K562 (cell line): ENCODE measurements at regions not wholly inside any gene's neighbourhood (a gene's known extent, or its start where the extent isn't known, plus 50 kb on each side); places are given as distances from the start of the nearest gene placed in this dataset.
A peak's percentile ranks its signal among the peaks of the same experiment; 100 is the strongest.

ENCODE experiments used
- ATAC-seq: fragments of 200-7000 bp; cut with Tn5 transposase; 3 replicates; pipeline ENCODE4 v1.9.1; 2020; ENCODE audit warnings: moderate library complexity
- BruUV-seq: library from RNA; stranded (reverse); fragments of 400-500 nt; replicated peaks from 2 replicates; lab custom pipeline; 2021; lab: Mats Ljungman, UMichigan
- CTCF ChIA-PET: fragments of 300-600 bp; formaldehyde crosslinking; extraction: SDS; loops from one replicate; lab custom pipeline; 2021; ENCODE audit warnings: low intra/inter-chr PET ratio; lab: Yijun Ruan, JAX
- POLR2A ChIA-PET: fragments of 300-600, 350-650 bp; sonication (Branson Sonifier 250); formaldehyde crosslinking; extraction: SDS; loops from one replicate; lab custom pipeline; 2021; ENCODE audit warnings: antibody characterized with exemption, inconsistent platforms; lab: Yijun Ruan, JAX
- DNase-seq, 4 experiments: peaks; one replicate each; pipeline versions ENCODE4 v3.0.0 to v3.0.0-alpha.2; 2011 to 2018; ENCODE audit warnings: low spot score in 3 of 4, mixed read lengths in 3 of 4; ENCODE audit errors: extremely low read depth in 1 of 4
- FAIRE-seq: peaks from 2 replicates; lab custom pipeline; 2011; peaks lifted over from hg19 to GRCh38; lab: Jason Lieb, UNC
- H2AFZ ChIP-seq: 2 replicates; pipeline ENCODE4 v1.6.0; 2011; ENCODE audit warnings: low read depth, low read length, control low read depth, inconsistent platforms
- H3K27ac ChIP-seq: fragments of 200-600 bp; 3 replicates; pipeline ENCODE4 v1.8.0; 2011; ENCODE audit warnings: low read depth, mild to moderate bottlenecking, control low read depth, inconsistent platforms, low read length, moderate library complexity, mixed read lengths; ENCODE audit errors: extremely low read depth
- H3K27me3 ChIP-seq, 2 experiments: fragments of 300-600 bp in 1 of 2; 2 replicates in 1 of 2; 3 replicates in 1 of 2; pipeline versions ENCODE4 v1.6.0 to v1.8.0; 2011; ENCODE audit warnings: inconsistent platforms in 2 of 2, low read length in 2 of 2, mild to moderate bottlenecking in 1 of 2, mixed read lengths in 1 of 2, moderate library complexity in 1 of 2; ENCODE audit not compliant: control insufficient read depth in 2 of 2, insufficient read depth in 2 of 2
- H3K36me3 ChIP-seq: fragments of 300-600 bp; 3 replicates; pipeline ENCODE4 v1.8.0; 2011; ENCODE audit warnings: mild to moderate bottlenecking, low read length, inconsistent platforms; ENCODE audit not compliant: control insufficient read depth, insufficient read depth
- H3K4me1 ChIP-seq, 2 experiments: fragments of 200-600 bp in 1 of 2; replicated peaks in 1 of 2; 2 replicates in 1 of 2; 3 replicates in 1 of 2; pipeline versions ENCODE4 v1.5.1 to v1.8.0; 2011; ENCODE audit warnings: inconsistent platforms in 2 of 2, low read length in 2 of 2, mild to moderate bottlenecking in 1 of 2, mixed read lengths in 1 of 2, moderate library complexity in 1 of 2; ENCODE audit not compliant: control insufficient read depth in 2 of 2, insufficient read depth in 2 of 2
- H3K4me2 ChIP-seq: 2 replicates; pipeline ENCODE4 v1.6.1; 2011; ENCODE audit warnings: low read length, control low read depth, inconsistent platforms, mixed read lengths; ENCODE audit not compliant: insufficient read depth
- H3K4me3 ChIP-seq: fragments of 200-600 bp; sonication (generic), shearing (Covaris generic); 2 replicates; pipeline ENCODE4 v1.5.1; 2016; ENCODE audit warnings: control low read depth, inconsistent platforms
- H3K79me2 ChIP-seq: fragments of 200-600 bp; 3 replicates; pipeline ENCODE4 v1.8.0; 2011; ENCODE audit warnings: low read length, inconsistent platforms; ENCODE audit not compliant: control insufficient read depth, insufficient read depth
- H3K9ac ChIP-seq, 2 experiments: 2 replicates each; pipeline versions ENCODE4 v1.6.0 to v1.6.1; 2011; ENCODE audit warnings: low read depth in 2 of 2, low read length in 2 of 2, control low read depth in 1 of 2, inconsistent platforms in 1 of 2, mild to moderate bottlenecking in 1 of 2, mixed read lengths in 1 of 2; ENCODE audit not compliant: insufficient read depth in 1 of 2
- H3K9me1 ChIP-seq: one replicate; pipeline ENCODE4 v1.6.0; 2011; ENCODE audit warnings: inconsistent platforms, mild to moderate bottlenecking, low read length, moderate library complexity; ENCODE audit not compliant: control insufficient read depth, insufficient read depth
- H3K9me3 ChIP-seq: replicated peaks from 2 replicates; pipeline ENCODE4 v1.5.1; 2011; ENCODE audit warnings: low read depth, low read length, inconsistent platforms; ENCODE audit not compliant: control insufficient read depth, insufficient read depth
- H4K20me1 ChIP-seq: replicated peaks from 2 replicates; pipeline ENCODE4 v1.6.1; 2011; ENCODE audit warnings: low read length, inconsistent platforms, mixed read lengths; ENCODE audit not compliant: control insufficient read depth, insufficient read depth
- CBX5 ChIP-seq: IDR thresholded peaks from 2 replicates; pipeline ENCODE4 v1.6.1; 2014; ENCODE audit warnings: low read depth, borderline replicate concordance
- CHD2 ChIP-seq: IDR thresholded peaks from 2 replicates; pipeline ENCODE4 v1.6.1; 2011; ENCODE audit warnings: low read depth, low read length
- KAT8 ChIP-seq: fragments of 450-650 bp; IDR thresholded peaks from 2 replicates; pipeline ENCODE4 v1.6.1; 2016; ENCODE audit warnings: low read depth, mild to moderate bottlenecking
- MEF2A ChIP-seq: IDR thresholded peaks from 2 replicates; pipeline ENCODE4 v1.6.1; 2011; ENCODE audit warnings: low read depth, mild to moderate bottlenecking, low read length, moderate library complexity; ENCODE audit not compliant: control insufficient read depth
- MYBL2 ChIP-seq, 2 experiments: fragments of 450-650 bp in 1 of 2; sonication (generic) in 1 of 2; formaldehyde crosslinking in 1 of 2; IDR thresholded peaks; 2 replicates each; pipeline versions ENCODE4 v1.6.1 to v1.8.1; 2017 to 2022; ENCODE audit warnings: borderline replicate concordance in 1 of 2, inconsistent platforms in 1 of 2, low read depth in 1 of 2, mild to moderate bottlenecking in 1 of 2, missing genetic modification reagents in 1 of 2, moderate library complexity in 1 of 2
- NFIC ChIP-seq: fragments of 450-650 bp; IDR thresholded peaks from 2 replicates; pipeline ENCODE4 v1.6.1; 2017; ENCODE audit warnings: mild to moderate bottlenecking, inconsistent platforms
- NFIX ChIP-seq: fragments of 250-450 bp; sonication (Bioruptor Pico); IDR thresholded peaks from 2 replicates; pipeline ENCODE4 v1.4.0; 2020; ENCODE audit warnings: low read depth, mild to moderate bottlenecking, moderate library complexity
- PPARD ChIP-seq: fragments of 250-450 bp; sonication (Bioruptor Pico); IDR thresholded peaks from 2 replicates; pipeline ENCODE4 v1.8.0; 2022; ENCODE audit warnings: inconsistent platforms, mild to moderate bottlenecking, moderate library complexity
- XRCC4 ChIP-seq: IDR thresholded peaks from one replicate; pipeline ENCODE4 v1.6.1; 2011; ENCODE audit not compliant: insufficient read depth, insufficient read length; ENCODE audit errors: extremely low read depth
- ZNF444 ChIP-seq: fragments of 250-450 bp; sonication (Bioruptor Pico); IDR thresholded peaks from 2 replicates; pipeline ENCODE4 v1.4.0; 2020; ENCODE audit warnings: mild to moderate bottlenecking, moderate library complexity
- WGBS: fragments of 100-300 bp; shearing (Covaris generic); methylation state at CpG from one replicate; pipeline ENCODE4 v1.1.6; 2016; ENCODE audit warnings: low coverage, mixed read lengths; ENCODE audit not compliant: insufficient coverage; ENCODE audit errors: missing lambda C conversion rate; 5-methylcytosine and 5-hydroxymethylcytosine counted together
- in situ Hi-C: fragments of 300-500 bp; cut with MboI; formaldehyde crosslinking; loops from 4 replicates; pipeline ENCODE4 v1.15.0; 2018; ENCODE audit warnings: inconsistent platforms, mixed read lengths
- intact Hi-C: fragments of 100-400 bp; cut with micrococcal nuclease; formaldehyde crosslinking; loops from 2 replicates; pipeline ENCODE4 v1.14.2; 2022
- TF ChIP-seq, protein P1 (sequence below): fragments of 250-450 bp; sonication (Bioruptor Pico); IDR thresholded peaks from 2 replicates; pipeline ENCODE4 v1.8.0; 2021; ENCODE audit warnings: moderate library complexity, mild to moderate bottlenecking, inconsistent platforms
- TF ChIP-seq, protein P2 (sequence below): fragments of 250-450 bp; sonication (Bioruptor Pico); IDR thresholded peaks from 2 replicates; pipeline ENCODE4 v1.5.0; 2022; ENCODE audit warnings: mild to moderate bottlenecking
- TF ChIP-seq, protein P3 (sequence below): fragments of 150-350 bp; conservative IDR thresholded peaks from 2 replicates; pipeline ENCODE4 v1.6.1; 2014; ENCODE audit warnings: low read length

DNA sequence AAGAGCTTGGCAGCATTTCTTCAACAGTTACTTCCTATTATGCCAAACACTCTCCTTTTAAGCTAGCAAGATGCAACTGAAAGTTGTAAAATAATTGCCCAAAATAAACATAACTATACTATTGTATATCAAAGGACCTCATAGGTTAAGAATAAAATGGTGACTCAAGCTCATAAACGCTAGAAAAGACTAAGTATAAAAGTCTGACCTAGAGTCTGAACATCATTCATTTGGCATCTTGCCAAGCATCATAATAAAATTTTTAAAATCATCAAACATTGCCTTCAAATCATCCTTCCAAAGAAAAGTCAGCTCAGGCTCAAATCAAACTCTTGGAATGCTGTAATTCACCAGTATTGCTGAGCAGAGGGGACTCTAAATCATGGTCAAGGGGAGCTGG, 281.2 kb downstream of the QDPR start:
- intact Hi-C loops (no loop called here), in situ Hi-C loops (no loop called here)
- H3K9me3 ChIP-seq = no peaks in the 10 kb centered on the region
- H4K20me1 ChIP-seq = no peaks in the 10 kb centered on the region
- no peaks in the 10 kb centered on the region for H3K27me3 ChIP-seq
- no peak overlapping the region for H3K4me3 ChIP-seq
- no peak for FAIRE-seq
- H3K4me2 ChIP-seq = no peak overlapping the region
- H3K36me3 ChIP-seq = no peaks in the 10 kb centered on the region
- no peak overlapping the region for H3K9ac ChIP-seq
- no peak for DNase-seq
- BruUV-seq = no TSS peak
- no peak for ATAC-seq
- H3K9me1 ChIP-seq = no peaks in the 10 kb centered on the region
- H3K27ac ChIP-seq = no peak overlapping the region
- ChIA-PET POLR2A (no interaction called here), CTCF (no interaction called here)
- H2AFZ ChIP-seq = no peak overlapping the region
- 0% methylated on average over 1 of the region's 1 CpG for WGBS
- no peaks in the 10 kb centered on the region for H3K4me1 ChIP-seq
- TF ChIP-seq NFIX (CRISPR knock-in tag) = peak; percentile 89
- peak; percentile 91 for TF ChIP-seq NFIC
- no peak for TF ChIP-seq CHD2
- TF ChIP-seq PPARD (CRISPR knock-in tag) = no peak
- no peak for TF ChIP-seq ZNF444 (CRISPR knock-in tag)
- TF ChIP-seq KAT8 = no peak
- H3K79me2 ChIP-seq = no peaks in the 10 kb centered on the region

DNA sequence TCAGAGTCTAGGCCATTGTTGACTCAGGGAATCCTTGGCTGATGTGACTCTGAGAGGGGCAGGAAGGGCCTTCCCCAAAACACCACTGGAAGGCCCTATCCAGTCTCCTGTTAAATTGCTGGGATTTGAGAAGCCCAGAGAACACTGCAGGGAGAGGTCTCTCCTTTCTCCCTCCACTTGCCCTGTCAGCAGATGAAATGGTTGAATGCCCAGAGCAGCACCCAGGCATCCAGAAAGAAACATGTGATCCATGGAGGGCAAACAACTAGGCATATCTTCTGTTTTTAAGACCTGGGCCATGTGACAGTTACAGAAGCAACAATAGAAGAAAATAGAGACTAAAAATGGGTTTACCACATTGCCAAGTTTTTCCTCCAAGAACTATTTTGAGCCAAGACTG, 291.1 kb downstream of the QDPR start:
- FAIRE-seq = no peak
- ChIA-PET CTCF (no interaction called here), POLR2A (interaction anchor here (0.6 kb wide), 1 partner anchor 1019 kb away, joined by 4 read pairs; no protein-coding TSS in a partner anchor)
- TF ChIP-seq, protein P1, sequence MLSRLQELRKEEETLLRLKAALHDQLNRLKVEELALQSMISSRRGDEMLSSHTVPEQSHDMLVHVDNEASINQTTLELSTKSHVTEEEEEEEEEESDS (CRISPR knock-in tag) = no peak
- TF ChIP-seq, protein P2, sequence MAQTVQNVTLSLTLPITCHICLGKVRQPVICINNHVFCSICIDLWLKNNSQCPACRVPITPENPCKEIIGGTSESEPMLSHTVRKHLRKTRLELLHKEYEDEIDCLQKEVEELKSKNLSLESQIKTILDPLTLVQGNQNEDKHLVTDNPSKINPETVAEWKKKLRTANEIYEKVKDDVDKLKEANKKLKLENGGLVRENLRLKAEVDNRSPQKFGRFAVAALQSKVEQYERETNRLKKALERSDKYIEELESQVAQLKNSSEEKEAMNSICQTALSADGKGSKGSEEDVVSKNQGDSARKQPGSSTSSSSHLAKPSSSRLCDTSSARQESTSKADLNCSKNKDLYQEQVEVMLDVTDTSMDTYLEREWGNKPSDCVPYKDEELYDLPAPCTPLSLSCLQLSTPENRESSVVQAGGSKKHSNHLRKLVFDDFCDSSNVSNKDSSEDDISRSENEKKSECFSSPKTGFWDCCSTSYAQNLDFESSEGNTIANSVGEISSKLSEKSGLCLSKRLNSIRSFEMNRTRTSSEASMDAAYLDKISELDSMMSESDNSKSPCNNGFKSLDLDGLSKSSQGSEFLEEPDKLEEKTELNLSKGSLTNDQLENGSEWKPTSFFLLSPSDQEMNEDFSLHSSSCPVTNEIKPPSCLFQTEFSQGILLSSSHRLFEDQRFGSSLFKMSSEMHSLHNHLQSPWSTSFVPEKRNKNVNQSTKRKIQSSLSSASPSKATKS (CRISPR knock-in tag) = no peak
- TF ChIP-seq CBX5 (no peak), XRCC4 (no peak), MYBL2 (IDR thresholded peaks at IDR 0.05; ENCODE audit: low read depth) (no peak), MYBL2 (CRISPR knock-in tag; IDR thresholded peaks at IDR 0.05; ENCODE audit: borderline replicate concordance) (no peak), MEF2A (no peak)
- TF ChIP-seq, protein P3, sequence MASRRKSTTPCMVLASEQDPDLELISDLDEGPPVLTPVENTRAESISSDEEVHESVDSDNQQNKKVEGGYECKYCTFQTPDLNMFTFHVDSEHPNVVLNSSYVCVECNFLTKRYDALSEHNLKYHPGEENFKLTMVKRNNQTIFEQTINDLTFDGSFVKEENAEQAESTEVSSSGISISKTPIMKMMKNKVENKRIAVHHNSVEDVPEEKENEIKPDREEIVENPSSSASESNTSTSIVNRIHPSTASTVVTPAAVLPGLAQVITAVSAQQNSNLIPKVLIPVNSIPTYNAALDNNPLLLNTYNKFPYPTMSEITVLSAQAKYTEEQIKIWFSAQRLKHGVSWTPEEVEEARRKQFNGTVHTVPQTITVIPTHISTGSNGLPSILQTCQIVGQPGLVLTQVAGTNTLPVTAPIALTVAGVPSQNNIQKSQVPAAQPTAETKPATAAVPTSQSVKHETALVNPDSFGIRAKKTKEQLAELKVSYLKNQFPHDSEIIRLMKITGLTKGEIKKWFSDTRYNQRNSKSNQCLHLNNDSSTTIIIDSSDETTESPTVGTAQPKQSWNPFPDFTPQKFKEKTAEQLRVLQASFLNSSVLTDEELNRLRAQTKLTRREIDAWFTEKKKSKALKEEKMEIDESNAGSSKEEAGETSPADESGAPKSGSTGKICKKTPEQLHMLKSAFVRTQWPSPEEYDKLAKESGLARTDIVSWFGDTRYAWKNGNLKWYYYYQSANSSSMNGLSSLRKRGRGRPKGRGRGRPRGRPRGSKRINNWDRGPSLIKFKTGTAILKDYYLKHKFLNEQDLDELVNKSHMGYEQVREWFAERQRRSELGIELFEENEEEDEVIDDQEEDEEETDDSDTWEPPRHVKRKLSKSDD = no peak

More for the DNA sequence above, 291.1 kb downstream of the QDPR start:
- in situ Hi-C loops = no loop called here
- no peaks in the 10 kb centered on the region for H3K27me3 ChIP-seq
- no TSS peak for BruUV-seq
- no peaks in the 10 kb centered on the region for H3K79me2 ChIP-seq
- no peak for ATAC-seq
- intact Hi-C loops = no loop called here
- no peak overlapping the region for H2AFZ ChIP-seq
- H3K36me3 ChIP-seq = no peaks in the 10 kb centered on the region
- no peaks in the 10 kb centered on the region for H3K9me1 ChIP-seq
- no peak for DNase-seq
- no peak overlapping the region for H3K9ac ChIP-seq
- H3K9me3 ChIP-seq = no peaks in the 10 kb centered on the region
- no peak overlapping the region for H3K27ac ChIP-seq
- no peak overlapping the region for H3K4me3 ChIP-seq
- H3K4me1 ChIP-seq = no peaks in the 10 kb centered on the region
- H3K4me2 ChIP-seq = no peak overlapping the region
- H4K20me1 ChIP-seq = no peaks in the 10 kb centered on the region
